GM10266 (cell line): ENCODE measurements at regions not wholly inside any gene's neighbourhood (a gene's known extent, or its start where the extent isn't known, plus 50 kb on each side); places are given as distances from the start of the nearest gene placed in this dataset.

Experiments used
- DNase-seq: peaks from one replicate; pipeline ENCODE4 v3.0.0; 2012; ENCODE audit errors: extremely low spot score
- TF ChIP-seq, protein P1 (sequence below): IDR thresholded peaks from 2 replicates; pipeline ENCODE4 v1.5.1; 2012; ENCODE audit warnings: mild to moderate bottlenecking, low read depth; ENCODE audit not compliant: control insufficient read depth, insufficient read depth; ENCODE audit errors: missing control alignments

DNA sequence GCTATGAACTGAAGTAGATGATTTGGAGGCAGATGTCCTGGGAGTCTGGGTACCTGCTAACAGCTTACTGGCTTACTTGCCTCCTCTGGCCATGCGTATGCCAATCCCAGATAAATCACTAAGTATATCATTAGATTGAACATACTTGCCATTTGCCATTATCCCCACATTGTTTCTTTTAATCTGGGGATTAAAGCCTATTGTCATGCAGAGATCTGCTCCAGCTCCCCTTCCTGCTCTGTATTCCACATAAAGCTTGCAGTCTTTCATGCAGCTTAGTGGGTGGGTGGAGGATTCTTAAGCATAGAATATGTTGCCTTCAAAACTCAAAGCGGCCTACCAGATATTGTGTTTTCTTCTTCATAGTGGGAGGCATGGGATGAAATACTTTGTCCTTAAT is 311.8 kb upstream of the MMADHC start:
- TF ChIP-seq, protein P1, sequence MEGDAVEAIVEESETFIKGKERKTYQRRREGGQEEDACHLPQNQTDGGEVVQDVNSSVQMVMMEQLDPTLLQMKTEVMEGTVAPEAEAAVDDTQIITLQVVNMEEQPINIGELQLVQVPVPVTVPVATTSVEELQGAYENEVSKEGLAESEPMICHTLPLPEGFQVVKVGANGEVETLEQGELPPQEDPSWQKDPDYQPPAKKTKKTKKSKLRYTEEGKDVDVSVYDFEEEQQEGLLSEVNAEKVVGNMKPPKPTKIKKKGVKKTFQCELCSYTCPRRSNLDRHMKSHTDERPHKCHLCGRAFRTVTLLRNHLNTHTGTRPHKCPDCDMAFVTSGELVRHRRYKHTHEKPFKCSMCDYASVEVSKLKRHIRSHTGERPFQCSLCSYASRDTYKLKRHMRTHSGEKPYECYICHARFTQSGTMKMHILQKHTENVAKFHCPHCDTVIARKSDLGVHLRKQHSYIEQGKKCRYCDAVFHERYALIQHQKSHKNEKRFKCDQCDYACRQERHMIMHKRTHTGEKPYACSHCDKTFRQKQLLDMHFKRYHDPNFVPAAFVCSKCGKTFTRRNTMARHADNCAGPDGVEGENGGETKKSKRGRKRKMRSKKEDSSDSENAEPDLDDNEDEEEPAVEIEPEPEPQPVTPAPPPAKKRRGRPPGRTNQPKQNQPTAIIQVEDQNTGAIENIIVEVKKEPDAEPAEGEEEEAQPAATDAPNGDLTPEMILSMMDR, result no peak
- no peak for DNase-seq

DNA sequence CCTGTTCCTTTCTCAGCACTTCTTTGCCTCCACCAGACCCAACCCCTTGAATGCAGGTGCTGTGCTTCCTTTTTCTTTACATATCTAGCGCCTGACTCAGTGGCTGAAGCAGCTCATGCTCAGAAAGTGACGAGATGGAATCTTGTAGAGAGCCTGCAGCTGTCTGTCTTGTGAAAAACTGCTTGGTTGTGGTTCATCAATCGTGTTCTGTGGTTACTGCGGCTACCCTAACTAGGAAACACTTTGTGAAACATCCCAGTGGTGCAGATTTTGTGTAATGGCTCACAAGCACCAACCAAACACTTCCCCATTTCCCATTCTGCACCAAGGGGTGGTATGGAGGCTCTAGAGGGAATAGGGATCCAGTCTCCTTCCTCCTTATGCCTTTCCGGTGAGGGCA is 307.2 kb upstream of the MMADHC start:
- TF ChIP-seq, protein P1, result no peak
- DNase-seq, result no peak

DNA sequence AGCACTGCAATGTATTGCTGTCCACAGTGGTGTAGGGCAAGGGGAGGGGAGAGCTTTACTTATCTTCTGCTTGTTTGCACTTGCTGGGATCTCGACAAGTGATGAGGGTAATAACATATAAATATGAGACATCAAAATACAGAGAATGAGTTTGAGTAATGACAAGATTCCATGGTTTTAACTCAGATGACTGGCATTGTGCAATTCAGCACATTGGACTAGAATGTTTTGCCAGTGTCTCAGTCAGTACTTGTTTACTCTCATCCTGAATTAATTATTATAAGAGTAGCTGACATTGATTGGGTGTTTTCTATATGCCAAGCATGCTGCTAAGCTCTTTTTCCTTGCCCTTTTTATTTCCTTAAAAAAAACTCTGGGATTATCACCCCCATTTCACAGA is 306.7 kb upstream of the MMADHC start:
- no peak for DNase-seq
- TF ChIP-seq, protein P1, result no peak

DNA sequence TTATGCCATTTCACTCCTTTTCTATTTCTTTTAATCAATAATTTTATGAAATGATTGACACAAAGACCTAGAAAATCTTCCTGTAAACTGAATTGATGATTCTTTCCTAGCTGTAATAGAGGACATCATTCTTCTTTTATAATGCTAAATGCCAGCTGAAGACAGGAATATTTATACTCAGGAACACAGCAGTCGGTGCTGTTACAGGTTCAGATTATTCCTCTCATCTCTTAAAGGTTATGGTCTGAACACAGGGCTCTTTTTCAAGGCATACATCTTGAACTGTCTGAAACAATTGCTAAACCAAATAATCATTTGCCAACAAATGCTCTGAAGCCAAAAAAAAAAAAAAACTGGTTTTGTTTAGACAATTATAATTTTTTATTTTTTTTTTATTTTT is 305.0 kb upstream of the MMADHC start:
- TF ChIP-seq, protein P1, result no peak
- DNase-seq, result no peak

DNA sequence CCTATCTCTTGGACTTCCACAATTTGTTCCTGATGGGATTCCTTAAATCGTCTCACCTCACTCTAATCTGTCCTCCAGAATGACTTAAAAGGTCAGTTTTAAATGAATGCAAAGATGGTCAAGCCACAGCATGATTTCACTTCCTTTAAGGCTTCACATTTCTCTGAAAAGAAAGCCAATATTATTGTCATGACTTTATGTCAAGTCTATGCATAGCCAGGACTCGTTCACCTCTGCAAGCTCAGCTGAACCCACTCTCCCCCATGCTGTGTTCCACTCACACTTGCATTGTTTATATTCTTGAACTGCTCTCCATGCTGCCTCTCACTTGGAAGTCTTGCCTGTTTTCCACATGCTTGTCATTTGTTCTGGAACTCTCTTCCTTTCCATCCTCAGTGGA is 298.4 kb upstream of the MMADHC start:
- no peak for DNase-seq
- TF ChIP-seq, protein P1, result no peak

DNA sequence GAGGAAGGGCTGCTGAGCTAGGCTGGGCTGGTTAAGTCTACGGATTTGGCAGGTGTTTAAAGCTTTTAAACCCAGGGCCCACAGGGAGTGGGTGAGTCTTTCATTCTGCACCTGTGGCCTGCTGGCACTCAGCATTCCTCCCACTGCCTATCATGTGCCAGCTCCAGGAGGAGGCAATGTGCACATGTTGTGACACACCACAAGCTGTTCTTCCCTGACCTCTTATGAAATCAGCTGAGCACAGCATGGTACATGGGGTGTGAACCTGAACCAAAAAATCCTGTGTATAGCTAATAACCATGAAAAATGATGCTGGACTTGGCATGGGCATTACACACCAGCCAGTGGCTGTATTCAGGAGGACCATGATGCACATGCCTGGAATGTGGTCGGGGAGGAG is 297.9 kb upstream of the MMADHC start:
- TF ChIP-seq, protein P1, result no peak
- DNase-seq, result no peak

DNA sequence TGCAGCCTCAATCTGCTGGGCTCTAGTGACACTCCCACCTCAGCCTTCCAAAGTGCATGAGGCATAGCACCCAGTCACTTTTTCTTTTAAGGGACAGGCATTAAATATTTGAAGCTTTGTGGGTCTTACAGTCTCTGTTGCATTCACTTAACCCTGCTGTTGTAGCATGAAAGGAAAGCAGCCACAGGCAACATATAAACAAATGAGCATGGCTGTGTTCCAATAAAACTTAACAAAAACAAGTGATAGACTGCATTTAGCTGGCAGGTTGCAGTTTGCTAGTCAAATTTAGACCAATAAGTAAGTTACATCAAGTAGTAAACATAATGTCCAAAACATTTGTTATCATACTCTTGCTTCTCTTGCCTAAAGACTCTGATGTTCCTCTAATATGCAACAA is 297.3 kb upstream of the MMADHC start:
- DNase-seq, result no peak
- TF ChIP-seq, protein P1, result no peak
